OCI-LY3 (cell line): ENCODE measurements at regions not wholly inside any gene's neighbourhood (a gene's known extent, or its start where the extent isn't known, plus 50 kb on each side); places are given as distances from the start of the nearest gene placed in this dataset.

Experiments
- CTCF ChIP-seq: fragments of 200-600, 300-600 bp; sonication (generic); IDR thresholded peaks from 2 replicates; pipeline ENCODE4 v1.5.1; 2014; ENCODE audit warnings: antibody characterized with exemption, low read length, low read depth
- EZH2phosphoT487 ChIP-seq: fragments of 200-600 bp; shearing (Covaris generic); IDR thresholded peaks from 2 replicates; pipeline ENCODE4 v1.6.1; 2018; ENCODE audit warnings: antibody characterized with exemption, mixed run types, low read depth

- no peak for TF ChIP-seq CTCF
- no peak for TF ChIP-seq EZH2phosphoT487
Measured at GRCh38 chr5:35370871-35371270, 140.6 kb upstream of the PRLR start.
